GM19438 (cell line): ENCODE measurements at regions not wholly inside any gene's neighbourhood (a gene's known extent, or its start where the extent isn't known, plus 50 kb on each side); places are given as distances from the start of the nearest gene placed in this dataset.
"Not testable (repeated sequence)": the region's sequence is repeated elsewhere in the genome, so short reads cannot be mapped to it uniquely, and the experiment has no call there.

Experiments used
- ATAC-seq: cut with Tn5 transposase; IDR thresholded peaks from one replicate; pipeline ENCODE4 v1.9.1; 2021; ENCODE audit warnings: low read depth; ENCODE audit not compliant: unreplicated experiment

DNA sequence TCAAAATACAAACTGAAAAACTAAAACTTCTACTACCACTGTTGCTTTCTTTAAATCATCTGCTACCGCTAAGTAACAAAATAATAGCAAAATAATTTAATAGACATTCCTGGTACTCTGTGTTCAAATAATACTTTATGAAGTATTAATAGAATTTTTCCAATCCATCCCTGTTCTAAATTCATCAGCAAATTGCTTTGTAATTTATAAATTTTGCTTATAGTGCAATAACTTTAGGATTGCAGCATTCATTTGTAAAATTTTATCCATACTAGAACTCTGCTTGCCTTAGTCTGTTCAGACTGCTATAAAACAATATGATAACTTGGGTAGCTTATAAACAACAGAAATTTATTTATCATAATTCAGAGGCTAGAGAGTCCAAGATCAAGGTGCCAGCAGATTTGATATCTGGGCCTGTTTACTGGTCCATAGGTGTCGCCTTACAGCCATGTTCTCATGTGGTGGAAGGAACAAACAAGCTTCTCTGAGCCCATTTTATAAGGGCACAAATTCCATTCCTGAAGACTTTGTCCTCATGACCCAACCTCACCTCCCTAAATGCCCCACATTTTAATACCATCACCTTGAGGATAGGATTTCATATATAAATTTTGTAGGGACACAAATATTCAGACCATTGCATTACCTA, 415.1 kb upstream of the MAP2 start:
- ATAC-seq: no peak

DNA sequence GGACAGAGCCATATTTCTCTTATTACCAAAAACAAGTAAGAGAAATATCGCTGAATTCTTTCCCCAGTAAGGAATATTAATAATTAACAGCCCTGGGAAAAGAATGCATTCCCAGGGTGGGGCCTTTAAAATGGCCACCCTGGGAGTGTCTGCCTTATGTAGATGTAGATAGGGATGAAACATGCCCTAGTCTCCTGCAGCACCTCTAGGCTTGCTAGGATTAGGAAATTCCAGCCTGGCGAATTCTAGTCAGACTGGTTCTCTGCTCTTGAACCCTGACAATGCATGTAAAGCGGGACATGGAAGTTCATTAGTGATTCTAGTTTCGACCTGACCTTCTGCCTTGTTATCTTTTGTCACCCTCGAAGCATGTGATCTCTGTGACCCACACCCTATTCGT, 405.2 kb upstream of the MAP2 start:
- ATAC-seq: not testable (repeated sequence)

DNA sequence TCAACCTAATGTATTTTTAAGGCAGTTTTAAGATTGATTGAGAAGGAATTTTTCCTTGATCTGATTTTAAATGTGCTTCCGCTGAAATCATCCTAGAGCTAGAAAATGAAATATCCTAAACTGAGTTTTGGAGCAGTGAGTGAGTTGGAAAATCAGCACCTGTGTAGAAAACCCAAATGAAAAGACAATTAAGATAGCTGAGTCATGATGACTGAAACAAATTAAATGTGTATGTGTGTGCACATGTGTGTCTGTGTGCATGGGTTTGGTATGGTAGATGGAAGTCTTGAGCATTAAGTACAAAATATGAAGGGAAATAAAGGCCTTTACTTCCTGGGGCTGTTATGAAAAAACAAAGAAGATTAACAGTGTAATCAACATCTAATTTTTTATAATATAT, 394.6 kb upstream of the MAP2 start:
- no peak for ATAC-seq

DNA sequence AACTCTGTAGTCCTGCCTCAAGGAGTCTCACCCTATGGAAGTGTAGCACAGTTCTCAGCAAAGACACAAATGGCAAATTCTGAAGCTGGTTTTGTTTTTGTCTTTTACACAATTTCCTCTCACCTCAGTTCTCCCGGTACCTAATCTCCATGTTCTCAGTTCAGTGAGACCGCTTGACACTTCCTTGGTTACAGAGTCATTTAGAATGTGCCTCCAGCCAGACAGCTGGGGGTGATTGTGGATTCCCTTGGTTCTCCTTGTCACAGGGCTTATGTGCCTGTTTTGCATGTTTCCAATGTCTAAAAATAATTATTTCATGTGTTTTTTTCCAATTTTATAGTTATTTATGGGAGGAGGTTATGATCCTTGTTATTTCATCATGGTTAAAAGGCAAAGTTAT, 379.5 kb upstream of the MAP2 start:
- no peak for ATAC-seq

DNA sequence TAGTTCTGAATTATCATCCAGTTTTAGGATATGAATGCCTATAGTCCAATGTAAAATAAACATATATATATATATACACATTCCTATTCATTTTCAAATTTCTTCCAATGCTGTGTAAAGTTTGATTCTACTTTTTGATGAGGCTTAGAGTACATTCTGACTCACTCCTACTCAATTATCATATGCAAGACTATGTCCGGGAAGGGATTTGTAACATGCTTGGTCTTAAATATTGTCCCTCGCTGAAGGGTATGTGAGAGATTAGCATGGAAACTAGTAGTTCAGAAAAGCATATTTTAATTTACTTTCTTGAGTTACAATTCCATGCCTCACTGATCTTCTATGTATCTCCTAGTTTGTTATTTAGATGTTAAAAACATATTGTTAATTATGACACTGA, 377.7 kb upstream of the MAP2 start:
- ATAC-seq: no peak

DNA sequence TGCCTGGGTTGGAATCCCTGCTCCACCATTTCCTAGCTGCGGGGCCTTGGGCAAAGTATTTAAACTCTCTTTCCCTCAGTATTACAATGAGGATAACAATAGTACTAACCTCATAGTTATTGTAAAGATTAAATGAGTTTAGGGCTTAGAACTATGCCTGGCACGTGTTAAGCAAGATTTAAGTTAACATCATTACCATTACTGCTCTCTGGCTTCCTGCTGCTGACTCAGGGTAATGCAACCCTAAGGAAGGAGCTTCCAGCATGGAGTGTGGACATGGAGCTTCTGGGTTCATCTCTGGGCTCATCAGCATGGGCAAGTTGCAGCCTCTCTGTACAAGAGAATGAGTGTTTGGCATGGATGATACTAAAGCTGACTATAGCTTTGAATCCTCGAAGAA, 374.2 kb upstream of the MAP2 start:
- no peak for ATAC-seq

DNA sequence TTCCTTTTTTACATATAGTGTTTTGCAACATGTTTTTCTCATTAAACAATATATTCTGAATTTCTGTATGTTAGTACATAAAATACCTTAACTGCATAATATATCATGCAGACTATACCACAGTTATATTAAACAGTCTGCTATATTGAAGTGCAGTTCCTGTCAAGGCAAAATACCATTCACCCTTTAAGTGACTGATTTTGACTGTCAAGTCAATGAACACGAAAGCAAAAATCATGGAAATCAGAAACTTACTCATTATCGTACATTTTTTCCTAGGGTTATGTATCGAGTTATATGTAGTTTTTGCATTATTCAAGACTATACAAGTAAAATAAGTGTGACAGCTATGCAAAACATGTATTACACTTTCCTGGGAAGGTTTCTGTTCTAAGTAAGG, 361.6 kb upstream of the MAP2 start:
- no peak for ATAC-seq

DNA sequence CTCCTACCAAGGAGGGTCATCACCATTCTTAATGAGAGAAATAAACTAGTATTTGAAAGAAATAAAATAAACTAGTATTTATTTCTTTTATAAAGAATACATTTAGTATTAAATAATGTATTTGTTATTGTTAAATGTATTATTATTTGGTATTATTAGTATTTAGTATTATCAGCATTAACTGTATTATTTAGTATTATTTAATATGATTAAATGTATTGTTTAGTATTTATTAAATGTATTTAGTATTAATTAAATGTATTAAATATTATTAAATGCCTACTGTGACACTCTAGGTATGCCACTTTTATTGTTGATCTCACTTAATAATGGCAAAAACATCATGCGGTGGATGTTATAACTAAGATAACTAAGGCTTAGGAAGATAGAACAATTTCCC, 353.6 kb upstream of the MAP2 start:
- no peak for ATAC-seq

DNA sequence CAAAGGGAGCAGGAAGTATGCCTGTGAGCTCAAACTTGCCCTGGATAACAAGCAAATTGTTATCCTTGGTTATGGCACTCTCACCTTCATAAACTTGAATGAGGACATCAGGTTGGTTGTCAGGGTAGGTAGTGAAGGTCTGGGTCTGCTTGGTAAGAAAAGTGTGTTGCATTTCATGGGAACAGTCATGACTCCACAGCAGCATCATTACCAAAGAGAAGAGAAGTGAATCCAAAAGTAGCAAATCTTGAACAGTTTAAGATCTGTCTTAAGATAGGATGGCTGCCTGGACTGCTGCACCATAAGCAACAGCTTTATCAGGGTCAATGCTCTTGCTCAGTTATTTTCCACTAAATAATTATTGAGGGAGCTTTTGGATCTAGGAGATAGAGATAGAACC, 350.7 kb upstream of the MAP2 start:
- ATAC-seq: no peak

DNA sequence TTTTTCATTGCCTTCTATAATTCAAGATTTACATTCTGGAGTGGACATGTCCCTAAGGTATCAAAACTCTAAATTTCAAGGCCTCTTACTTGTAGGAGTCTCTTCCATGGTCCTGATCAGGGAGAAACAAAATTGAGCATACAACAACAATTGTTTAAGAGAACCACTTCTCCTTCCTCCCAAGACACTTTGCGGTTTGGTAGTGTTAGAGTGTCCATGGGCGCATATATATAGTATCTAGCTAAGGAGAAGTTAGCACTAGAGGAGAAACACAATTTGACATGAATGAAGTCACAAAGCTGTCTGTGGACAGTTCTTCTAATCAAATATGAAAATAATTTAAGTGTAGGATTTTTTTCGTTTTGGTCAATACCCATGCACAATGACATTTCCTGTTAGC, 349.1 kb upstream of the MAP2 start:
- ATAC-seq: no peak

DNA sequence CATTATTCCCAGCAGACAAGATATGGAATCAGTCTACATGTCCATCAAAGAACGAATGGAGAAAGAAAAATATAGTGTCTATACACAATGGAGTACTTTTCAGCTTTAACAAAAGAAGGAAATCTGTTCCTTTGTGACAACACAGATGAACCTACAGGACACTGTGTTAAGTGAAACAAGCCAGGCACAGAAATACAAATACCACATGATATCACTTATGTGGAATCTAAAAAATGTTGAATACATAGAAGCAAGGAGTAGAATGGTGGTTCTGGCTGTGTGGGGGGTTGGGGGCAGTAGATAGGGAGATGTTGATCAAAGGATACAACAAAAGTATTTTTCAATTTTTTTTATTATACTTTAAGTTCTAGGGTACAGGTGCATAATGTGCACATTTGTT, 347.7 kb upstream of the MAP2 start:
- ATAC-seq: no peak

DNA sequence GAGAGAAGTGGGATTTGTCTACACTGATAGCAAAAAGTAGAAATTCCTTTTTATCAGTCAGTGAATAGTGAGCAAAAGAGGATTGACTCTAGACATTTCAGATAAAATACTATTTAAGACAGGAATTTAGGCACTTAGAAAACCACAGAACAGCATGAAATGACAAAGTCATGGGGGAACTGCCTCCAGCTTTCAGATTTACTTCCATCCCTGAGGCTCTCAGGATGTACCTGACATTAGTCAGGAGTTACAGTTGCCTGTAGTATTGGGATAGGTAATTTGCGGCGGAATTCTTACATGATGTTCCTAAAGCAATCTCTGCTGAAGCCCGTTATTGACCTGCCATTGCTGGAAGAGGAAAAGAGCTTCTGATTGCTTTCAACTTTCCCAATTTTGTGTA, 337.1 kb upstream of the MAP2 start:
- no peak for ATAC-seq

DNA sequence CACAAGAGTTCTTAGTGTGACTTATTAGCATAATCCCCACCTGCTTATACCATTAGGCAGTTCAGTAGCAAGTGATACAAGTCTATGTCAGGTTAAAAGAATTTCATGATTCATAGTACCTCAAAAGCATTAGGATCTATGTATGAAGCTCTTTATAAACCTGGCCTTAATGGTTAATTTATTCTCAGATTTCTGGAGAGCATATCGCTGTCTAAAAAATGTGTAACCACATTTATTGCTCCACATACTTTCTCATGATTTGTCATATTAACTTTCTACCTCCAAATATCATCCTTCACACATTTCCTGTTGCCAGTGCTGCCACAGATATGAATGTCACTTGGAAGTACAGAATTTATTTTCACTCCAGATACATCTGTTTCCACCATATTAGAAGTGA, 332.8 kb upstream of the MAP2 start:
- no peak for ATAC-seq

DNA sequence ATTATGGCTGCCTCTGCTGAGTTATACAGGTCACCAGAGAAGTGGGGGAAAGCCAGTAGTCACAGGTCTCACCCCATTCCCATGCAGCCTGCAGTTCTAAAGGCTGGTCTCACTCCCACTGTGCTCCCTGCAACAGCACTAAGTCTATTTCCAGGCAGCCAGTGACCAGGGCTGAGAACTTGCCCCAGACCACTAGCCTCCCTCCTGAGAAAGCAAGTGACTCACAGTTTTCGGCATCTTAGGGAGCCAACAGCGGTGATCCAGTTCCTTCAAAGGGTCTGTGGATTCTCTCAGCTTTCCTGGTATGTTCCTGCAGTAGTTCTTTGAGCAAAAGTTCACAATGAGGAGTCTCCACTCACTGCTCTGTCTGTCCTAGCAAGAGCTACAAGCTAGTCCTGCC, 329.6 kb upstream of the MAP2 start:
- ATAC-seq: no peak

DNA sequence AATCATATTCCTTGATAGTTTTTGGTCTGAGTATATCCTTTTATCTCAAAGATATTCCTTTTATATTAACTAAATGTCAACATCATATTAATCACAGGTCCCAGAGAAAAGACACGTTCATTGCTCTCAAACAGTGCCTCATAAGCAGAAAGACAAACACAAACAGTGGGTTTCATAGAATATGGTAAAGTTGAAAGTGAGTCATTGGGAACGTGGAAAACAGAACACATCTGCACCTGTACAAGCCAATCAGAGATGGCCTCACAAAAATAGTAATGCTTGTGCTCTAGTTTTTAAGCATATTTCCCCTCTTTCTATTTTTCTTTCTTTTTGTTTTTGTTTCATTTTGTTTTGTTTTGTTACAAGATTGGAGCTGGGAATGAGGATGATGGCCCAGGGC, 328.4 kb upstream of the MAP2 start:
- ATAC-seq: no peak

DNA sequence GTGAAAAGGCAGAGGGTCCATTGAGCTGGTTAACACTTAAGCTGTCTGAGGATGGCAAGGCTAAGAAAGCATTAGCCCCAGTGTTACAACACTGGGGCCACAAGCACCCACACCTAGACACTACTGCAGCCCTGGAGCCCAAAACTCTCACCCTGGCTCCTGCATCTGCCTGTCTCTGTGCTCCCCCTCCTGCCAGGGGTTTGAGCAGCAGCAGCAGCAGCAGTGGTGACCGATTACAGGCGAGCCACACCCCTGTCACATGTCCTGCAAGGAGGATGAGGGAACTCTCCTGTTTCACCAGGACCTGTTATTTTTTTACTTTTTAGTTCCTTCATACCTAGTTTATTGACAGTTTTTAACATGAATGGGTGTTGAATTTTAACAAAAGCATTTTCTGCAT, 326.7 kb upstream of the MAP2 start:
- no peak for ATAC-seq

DNA sequence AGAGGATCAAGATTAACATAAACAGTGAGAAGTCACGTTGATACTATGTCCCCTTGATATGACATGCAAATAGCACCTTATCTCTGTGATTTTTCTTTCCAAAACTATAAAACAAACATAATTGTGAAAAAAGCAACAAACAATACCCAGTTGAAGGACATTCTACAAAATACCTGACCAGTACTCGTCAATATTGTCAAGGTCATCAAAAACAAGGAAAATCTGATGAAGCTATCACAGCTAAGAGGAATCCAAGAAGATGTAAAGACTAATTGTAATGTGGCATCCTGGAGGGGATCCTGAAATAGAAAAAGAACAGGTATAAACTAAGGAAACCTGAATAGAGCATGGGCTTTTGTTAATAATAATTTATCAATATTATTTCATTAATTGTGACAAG, 321.5 kb upstream of the MAP2 start:
- no peak for ATAC-seq

DNA sequence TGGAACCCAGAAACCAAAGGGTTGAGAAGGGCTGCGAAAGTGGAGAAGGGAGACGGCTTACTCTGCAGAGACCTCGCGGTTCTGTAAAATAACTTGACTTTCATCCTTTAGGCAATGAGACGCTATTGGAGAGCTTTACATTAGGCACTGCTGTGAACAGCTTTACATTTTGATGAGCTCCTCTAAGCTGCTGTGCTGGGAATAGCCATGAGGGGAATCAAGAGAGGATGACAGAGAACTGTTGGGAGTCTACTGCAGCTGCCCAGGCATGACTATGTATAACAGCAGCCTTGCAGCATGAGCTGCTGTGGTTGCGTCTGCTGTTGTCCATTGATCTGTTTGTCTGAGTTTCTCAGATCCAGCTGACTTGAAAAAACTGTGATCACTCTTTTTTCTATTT, 310.8 kb upstream of the MAP2 start:
- ATAC-seq: no peak

DNA sequence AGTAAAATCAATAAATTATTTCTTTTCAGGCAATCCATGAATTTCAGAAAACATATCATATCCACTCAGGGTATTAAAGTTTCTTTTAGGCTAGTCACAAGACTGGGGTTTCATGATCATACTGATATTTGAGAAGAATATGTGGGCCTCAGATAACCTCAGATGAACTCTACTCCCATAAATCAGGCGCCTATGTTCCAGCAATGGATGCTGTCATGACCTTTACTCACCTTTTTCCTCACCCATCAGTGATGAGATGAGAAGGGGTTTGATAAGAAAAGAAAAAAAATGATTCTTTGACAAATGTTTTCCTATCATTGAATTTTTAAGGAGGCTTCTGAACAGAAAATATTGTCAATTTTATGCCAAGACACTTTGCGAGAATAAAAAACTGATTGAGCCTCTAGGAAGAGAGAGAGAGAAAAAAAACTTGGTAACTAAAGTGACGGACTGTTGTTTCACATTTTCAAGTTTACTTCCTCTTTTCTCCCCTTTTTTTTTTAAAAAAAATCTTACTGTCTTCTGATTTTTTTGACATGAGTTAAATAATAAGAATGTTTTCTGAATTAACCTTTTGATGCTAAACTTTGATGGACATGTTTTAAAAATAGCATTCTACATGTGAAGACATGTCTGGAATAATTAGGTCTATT, 309.1 kb upstream of the MAP2 start:
- ATAC-seq: no peak

DNA sequence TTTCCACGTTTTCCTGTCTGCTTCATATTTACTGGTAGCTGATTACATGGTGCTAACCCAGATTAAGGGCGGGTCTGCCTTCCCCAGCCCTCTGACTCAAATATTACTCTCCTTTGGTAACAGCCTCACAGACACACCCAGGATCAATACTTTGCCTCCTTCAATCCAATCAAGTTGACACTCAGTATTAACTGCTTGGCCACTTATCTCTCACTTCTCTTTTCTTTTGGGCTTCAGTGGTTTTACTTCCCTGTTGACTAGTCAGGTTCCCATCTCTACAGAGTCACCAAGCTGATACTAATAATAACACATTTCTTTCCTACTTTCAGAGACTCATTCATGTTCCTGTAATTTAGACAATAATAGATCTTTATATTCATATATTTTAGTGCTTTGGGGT, 302.2 kb upstream of the MAP2 start:
- ATAC-seq: peak; percentile 88

DNA sequence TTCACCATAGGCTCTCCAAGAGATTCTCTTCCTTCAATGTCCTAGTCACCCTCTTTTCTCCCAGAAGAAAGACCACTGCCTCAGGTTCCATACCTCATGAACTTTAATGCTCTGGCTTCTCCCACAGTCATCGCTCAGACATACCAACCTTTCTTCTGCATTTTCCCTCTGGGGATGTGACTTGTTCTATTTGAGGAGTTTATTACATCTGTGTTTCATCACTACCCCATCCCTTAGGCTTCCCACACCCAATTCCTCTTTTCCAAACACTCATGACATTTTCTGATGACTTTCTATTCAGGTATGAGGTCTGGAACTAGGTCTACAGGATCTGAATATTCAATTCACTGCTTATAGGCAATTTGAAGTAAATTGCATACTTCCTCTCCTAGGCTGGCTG, 298.6 kb upstream of the MAP2 start:
- ATAC-seq: no peak

DNA sequence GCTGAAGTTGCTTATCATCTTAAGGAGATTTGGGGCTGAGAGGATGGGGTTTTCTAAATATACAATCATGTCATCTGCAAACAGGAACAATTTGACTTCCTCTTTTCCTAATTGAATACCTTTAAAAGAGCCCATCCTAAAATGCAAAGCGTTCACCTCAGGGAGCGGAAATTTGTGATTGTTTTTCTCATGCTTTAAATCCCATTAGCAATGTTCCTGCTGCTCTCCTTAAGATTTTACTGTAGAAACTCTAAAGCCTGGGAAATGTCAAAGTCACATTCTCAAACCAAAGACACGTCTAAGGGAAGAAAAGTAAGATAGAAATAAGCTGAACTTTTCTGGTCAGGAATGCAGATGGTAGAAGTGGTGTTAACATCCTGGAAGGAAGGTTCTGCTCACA, 285.8 kb upstream of the MAP2 start:
- ATAC-seq: no peak

DNA sequence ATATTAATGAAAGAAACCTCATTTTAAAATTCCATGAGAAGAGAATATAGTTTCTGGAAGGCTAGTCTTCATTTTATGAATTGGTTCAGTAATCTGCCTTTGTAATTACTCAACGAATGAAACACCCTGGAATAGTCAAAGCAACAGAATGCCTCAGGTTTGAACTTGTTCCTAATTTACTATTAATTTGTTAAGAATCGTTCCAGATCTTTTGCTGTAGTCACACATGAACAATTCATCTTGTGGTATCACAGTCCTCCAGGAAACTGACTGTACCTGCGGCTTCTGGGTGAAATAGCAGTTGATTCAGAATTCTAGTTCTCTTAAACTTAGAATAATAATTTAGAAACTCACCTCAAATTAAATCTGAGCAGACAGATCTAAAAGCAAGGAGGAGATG, 282.7 kb upstream of the MAP2 start:
- no peak for ATAC-seq
